ENCODE measurements at regions not wholly inside any gene's neighbourhood (a gene's known extent, or its start where the extent isn't known, plus 50 kb on each side); places are given as distances from the start of the nearest gene placed in this dataset.

- BruUV-seq (replicated peaks), result no TSS peak
- H4K20me1 ChIP-seq (ENCODE audit: insufficient read depth, low read length), result no peaks in the 10 kb centered on the region
- intact Hi-C loops (cut with micrococcal nuclease), result no loop called here
- H3K14ac ChIP-seq (replicated peaks; ENCODE audit: low read depth, low read length), result no peak overlapping the region
- H4K5ac ChIP-seq (ENCODE audit: low read depth, low read length), result no peak overlapping the region
- no peak overlapping the region for H3K4ac ChIP-seq (ENCODE audit: low read depth, low read length)
- no peaks in the 10 kb centered on the region for H3K27me3 ChIP-seq (ENCODE audit: control insufficient read depth, insufficient read depth, low read length)
- TF ChIP-seq CEBPB (IDR thresholded peaks at IDR 0.05; ENCODE audit: low read depth, low read length), result peak; percentile 59; the same call in 1 of the 2 replicates
- no peak for TF ChIP-seq POLR2A (IDR thresholded peaks at IDR 0.05; ENCODE audit: low read depth, low read length)
- H3K79me1 ChIP-seq (ENCODE audit: low read depth in 1 of 2, low read length in 2 of 2), result peaks cover 7 to 8% of the 10 kb centered on the region in 2 experiments; a peak in 3 of 4 replicates
- H3K9me1 ChIP-seq (ENCODE audit: insufficient read depth, low read length), result no peaks in the 10 kb centered on the region; the same call in 1 of the 2 replicates
- H3K4me3 ChIP-seq (ENCODE audit: insufficient read depth, low read depth, low read length), result no peak overlapping the region
- WGBS, 2 experiments (ENCODE audit: extremely low coverage in 2 of 2, insufficient read length in 1 of 2), result no CpG with 5 or more reads among the region's 2 CpGs
- no peak overlapping the region for H2AK9ac ChIP-seq (replicated peaks; ENCODE audit: low read depth, low read length, poor library complexity)
- H3K36me3 ChIP-seq (ENCODE audit: control insufficient read depth, insufficient read depth, low read length), result no peaks in the 10 kb centered on the region
- H3K56ac ChIP-seq (ENCODE audit: extremely low read depth, insufficient read depth, low read length), result no peak overlapping the region
- peaks cover 5% of the 10 kb centered on the region for H3K4me1 ChIP-seq (ENCODE audit: control insufficient read depth, insufficient read depth, low read length)
- no peak for ATAC-seq (ENCODE audit: low read depth)
- H3K18ac ChIP-seq (ENCODE audit: low read depth, low read length), result no peak overlapping the region; the same call in 1 of the 2 replicates
- in situ Hi-C loops (cut with MboI; ENCODE audit: low sequenced_read_pairs), result no loop called here
- no peak overlapping the region for H2AK5ac ChIP-seq (ENCODE audit: low read depth, low read length)
- H2BK20ac ChIP-seq (ENCODE audit: low read depth, low read length), result no peak overlapping the region
- no peak overlapping the region for H4K91ac ChIP-seq (ENCODE audit: insufficient read depth, low read depth, low read length)
- dilution Hi-C loops (cut with HindIII; ENCODE audit: low sequenced_read_pairs, unreplicated experiment), result no loop called here
- H3K4me2 ChIP-seq (ENCODE audit: low read depth, low read length), result no peak overlapping the region
- no peaks in the 10 kb centered on the region for H3K9me3 ChIP-seq (ENCODE audit: control insufficient read depth, insufficient read depth, low read length)
- H3K9ac ChIP-seq (ENCODE audit: low read depth, low read length), result no peak overlapping the region
- CTCF ChIA-PET, result no interaction called here
- H2BK5ac ChIP-seq (ENCODE audit: low read depth, low read length, poor library complexity, severe bottlenecking), result no peak overlapping the region
- H2BK120ac ChIP-seq (ENCODE audit: low read depth, low read length), result no peak overlapping the region
- H2BK15ac ChIP-seq (ENCODE audit: low read depth, low read length), result no peak overlapping the region
- no peak overlapping the region for H4K8ac ChIP-seq (ENCODE audit: low read depth in 2 of 2, low read length in 2 of 2)
- DNase-seq, result no peak
- H2AFZ ChIP-seq (replicated peaks; ENCODE audit: low read length, poor library complexity), result no peak overlapping the region
- H3K23ac ChIP-seq (ENCODE audit: low read depth, low read length), result no peak overlapping the region
- no peak overlapping the region for H3K27ac ChIP-seq (ENCODE audit: insufficient read depth, low read length)
- POLR2A ChIA-PET (ENCODE audit: unreplicated experiment), result no interaction called here
These were observed 561.8 kb upstream of the LRRN3 start for GRCh38 chr7:110529175-110529574.
